ENCODE measurements at regions not wholly inside any gene's neighbourhood (a gene's known extent, or its start where the extent isn't known, plus 50 kb on each side); places are given as distances from the start of the nearest gene placed in this dataset.

GRCh38 chr2:136049011-136049742, 63.8 kb upstream of the DARS1 start:
- DNase-seq (ENCODE audit: low read depth), result no peak
- H3K4me3 ChIP-seq (ENCODE audit: low read depth, low read length), result no peak overlapping the region
- TF ChIP-seq CTCF (IDR thresholded peaks at IDR 0.05; ENCODE audit: low read depth, low read length, missing control alignments), result no peak

GRCh38 chr2:136045835-136046570, 60.6 kb upstream of the DARS1 start:
- TF ChIP-seq CTCF (IDR thresholded peaks at IDR 0.05; ENCODE audit: low read depth, low read length, missing control alignments), result no peak
- no peak for DNase-seq (ENCODE audit: low read depth)
- no peak overlapping the region for H3K4me3 ChIP-seq (ENCODE audit: low read depth, low read length)

- no peak overlapping the region for H3K4me3 ChIP-seq (ENCODE audit: low read depth, low read length)
Measured at GRCh38 chr2:136045344-136045743, 59.9 kb upstream of the DARS1 start.

More at GRCh38 chr2:136045344-136045743, 59.9 kb upstream of the DARS1 start:
- no peak for TF ChIP-seq CTCF (IDR thresholded peaks at IDR 0.05; ENCODE audit: low read depth, low read length, missing control alignments)
- DNase-seq (ENCODE audit: low read depth), result no peak

Data from GM12864 (cell line).